ENCODE measurements at regions not wholly inside any gene's neighbourhood (a gene's known extent, or its start where the extent isn't known, plus 50 kb on each side); places are given as distances from the start of the nearest gene placed in this dataset.

GRCh38 chr14:90467501-90467900 lies 70.7 kb downstream of the CALM1 start:
- TF ChIP-seq RAD51 (IDR thresholded peaks at IDR 0.05; ENCODE audit: borderline replicate concordance, low read depth), result no peak
- TF ChIP-seq JUN (IDR thresholded peaks at IDR 0.05; ENCODE audit: borderline replicate concordance, low read depth, low read length), result no peak
- no peak for TF ChIP-seq JUN (CRISPR knock-in tag; IDR thresholded peaks at IDR 0.05; ENCODE audit: borderline replicate concordance)
- no peak for TF ChIP-seq IRF9 (tag; IDR thresholded peaks at IDR 0.05)
- no peak for TF ChIP-seq KDM1A (IDR thresholded peaks at IDR 0.05)
- no peak for TF ChIP-seq ZNF124 (CRISPR knock-in tag; IDR thresholded peaks at IDR 0.05)
- no peak for TF ChIP-seq CTCF (IDR thresholded peaks at IDR 0.05 in 2 of 3, conservative IDR thresholded peaks at IDR 0.05 in 1 of 3; ENCODE audit: insufficient read depth in 2 of 3, low read depth in 1 of 3, low read length in 3 of 3)
- TF ChIP-seq RBM34 (IDR thresholded peaks at IDR 0.05; ENCODE audit: borderline replicate concordance, insufficient read depth, low read length), result no peak
- no peak for TF ChIP-seq BHLHE40 (IDR thresholded peaks at IDR 0.05; ENCODE audit: low read length)
- TF ChIP-seq POLR2A (conservative IDR thresholded peaks at IDR 0.05), result no peak
- no peak for TF ChIP-seq SMC3 (conservative IDR thresholded peaks at IDR 0.05; ENCODE audit: insufficient read depth, low read depth, low read length)
- no peak for TF ChIP-seq CHD4 (IDR thresholded peaks at IDR 0.05; ENCODE audit: insufficient read depth, insufficient replicate concordance, low read depth, low read length, poor library complexity, severe bottlenecking)
- TF ChIP-seq FOXM1 (IDR thresholded peaks at IDR 0.05; ENCODE audit: low read depth), result no peak
- TF ChIP-seq FOXM1 (CRISPR knock-in tag; IDR thresholded peaks at IDR 0.05; ENCODE audit: low read depth), result no peak
